Mammary epithelial cell (primary cell): ENCODE measurements at regions not wholly inside any gene's neighbourhood (a gene's known extent, or its start where the extent isn't known, plus 50 kb on each side); places are given as distances from the start of the nearest gene placed in this dataset.

ENCODE experiments used
- EZH2 ChIP-seq: IDR thresholded peaks from 2 replicates; pipeline ENCODE4 v1.6.1; 2012; ENCODE audit warnings: low read length, inconsistent platforms, borderline replicate concordance
- TF ChIP-seq, protein P1 (sequence below), 2 donors: IDR thresholded peaks in 1 of 2; conservative IDR thresholded peaks in 1 of 2; 2 replicates each; pipeline ENCODE4 v1.5.1; 2011 to 2012; ENCODE audit warnings: inconsistent platforms in 2 of 2, low read length in 2 of 2, mild to moderate bottlenecking in 2 of 2, control low read depth in 1 of 2, low read depth in 1 of 2; ENCODE audit not compliant: insufficient read depth in 1 of 2; ENCODE audit errors: extremely low read depth in 1 of 2

DNA sequence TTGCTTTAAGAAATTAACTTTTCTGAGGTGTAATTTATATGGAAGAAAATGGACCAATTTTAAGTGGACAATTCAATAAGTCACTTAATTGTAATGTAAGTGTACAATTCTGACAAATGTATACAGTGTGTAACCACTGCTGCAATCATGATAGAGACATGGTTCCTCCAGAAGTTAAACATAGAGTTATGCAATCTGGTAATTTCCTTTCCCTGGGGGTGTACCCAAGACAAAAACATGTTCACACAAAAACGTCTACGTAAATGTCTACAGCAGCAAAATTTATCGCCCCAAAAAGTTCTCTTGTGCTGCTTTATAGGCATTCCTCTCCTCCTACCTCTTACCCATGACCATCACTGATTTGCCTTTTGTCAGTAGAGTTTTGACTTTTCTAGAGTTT lies 141.5 kb downstream of the AQP4 start:
- TF ChIP-seq, protein P1, sequence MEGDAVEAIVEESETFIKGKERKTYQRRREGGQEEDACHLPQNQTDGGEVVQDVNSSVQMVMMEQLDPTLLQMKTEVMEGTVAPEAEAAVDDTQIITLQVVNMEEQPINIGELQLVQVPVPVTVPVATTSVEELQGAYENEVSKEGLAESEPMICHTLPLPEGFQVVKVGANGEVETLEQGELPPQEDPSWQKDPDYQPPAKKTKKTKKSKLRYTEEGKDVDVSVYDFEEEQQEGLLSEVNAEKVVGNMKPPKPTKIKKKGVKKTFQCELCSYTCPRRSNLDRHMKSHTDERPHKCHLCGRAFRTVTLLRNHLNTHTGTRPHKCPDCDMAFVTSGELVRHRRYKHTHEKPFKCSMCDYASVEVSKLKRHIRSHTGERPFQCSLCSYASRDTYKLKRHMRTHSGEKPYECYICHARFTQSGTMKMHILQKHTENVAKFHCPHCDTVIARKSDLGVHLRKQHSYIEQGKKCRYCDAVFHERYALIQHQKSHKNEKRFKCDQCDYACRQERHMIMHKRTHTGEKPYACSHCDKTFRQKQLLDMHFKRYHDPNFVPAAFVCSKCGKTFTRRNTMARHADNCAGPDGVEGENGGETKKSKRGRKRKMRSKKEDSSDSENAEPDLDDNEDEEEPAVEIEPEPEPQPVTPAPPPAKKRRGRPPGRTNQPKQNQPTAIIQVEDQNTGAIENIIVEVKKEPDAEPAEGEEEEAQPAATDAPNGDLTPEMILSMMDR (conservative IDR thresholded peaks at IDR 0.05 in 1 of 2, IDR thresholded peaks at IDR 0.05 in 1 of 2; ENCODE audit: extremely low read depth in 1 of 2, insufficient read depth in 1 of 2, low read depth in 1 of 2, low read length in 2 of 2): no peak
- TF ChIP-seq EZH2: no peak
